H1 (cell line): ENCODE measurements at regions not wholly inside any gene's neighbourhood (a gene's known extent, or its start where the extent isn't known, plus 50 kb on each side); places are given as distances from the start of the nearest gene placed in this dataset.

Experiments
- CTCF ChIA-PET: fragments of 300-600 bp; sonication (Branson Sonifier 250); formaldehyde crosslinking; loops from one replicate; lab custom pipeline; 2021; ENCODE audit not compliant: partially characterized antibody; lab: Charles Lee
- POLR2A ChIA-PET: fragments of 300-600 bp; sonication (Branson Sonifier 250); formaldehyde crosslinking; loops from one replicate; lab custom pipeline; 2021; ENCODE audit warnings: inconsistent platforms; ENCODE audit not compliant: partially characterized antibody; lab: Charles Lee
- DNase-seq, 2 experiments: peaks; one replicate each; pipeline versions ENCODE4 v3.0.0 to v3.0.0-alpha.2; 2010 to 2022; ENCODE audit warnings: low spot score in 2 of 2, low read depth in 1 of 2, mixed read lengths in 1 of 2
- FAIRE-seq: peaks from 2 replicates; lab custom pipeline; 2011; peaks lifted over from hg19 to GRCh38; lab: Jason Lieb, UNC
- H2AFZ ChIP-seq: 2 replicates; pipeline ENCODE4 v1.8.1; 2012; ENCODE audit warnings: low read length, inconsistent platforms
- H2AK5ac ChIP-seq: 2 replicates; pipeline ENCODE4 v1.6.1; 2013; ENCODE audit warnings: low read depth, low read length
- H2BK120ac ChIP-seq: replicated peaks from 2 replicates; pipeline ENCODE3; 2013; ENCODE audit warnings: low read depth, low read length, inconsistent platforms
- H2BK12ac ChIP-seq: 2 replicates; pipeline ENCODE4 v1.6.1; 2013; ENCODE audit warnings: low read depth, low read length
- H2BK15ac ChIP-seq: 2 replicates; pipeline ENCODE4 v1.6.1; 2013; ENCODE audit warnings: low read length
- H2BK20ac ChIP-seq: 2 replicates; pipeline ENCODE4 v1.6.1; 2013; ENCODE audit warnings: low read length
- H2BK5ac ChIP-seq: 2 replicates; pipeline ENCODE4 v1.6.1; 2013; ENCODE audit warnings: low read depth, low read length
- H3K14ac ChIP-seq: 2 replicates; pipeline ENCODE4 v1.6.1; 2013; ENCODE audit warnings: inconsistent platforms; ENCODE audit not compliant: insufficient read length
- H3K18ac ChIP-seq: 2 replicates; pipeline ENCODE4 v1.6.1; 2013; ENCODE audit warnings: low read length; ENCODE audit errors: extremely low read depth
- H3K23ac ChIP-seq: 2 replicates; pipeline ENCODE4 v1.6.1; 2013; ENCODE audit warnings: inconsistent platforms; ENCODE audit not compliant: insufficient read length
- H3K23me2 ChIP-seq: 2 replicates; pipeline ENCODE4 v1.6.1; 2013; ENCODE audit warnings: low read depth, low read length
- H3K27ac ChIP-seq: 2 replicates; pipeline ENCODE4 v1.6.1; 2011; ENCODE audit warnings: low read depth, low read length, inconsistent platforms
- H3K27me3 ChIP-seq, 4 experiments: replicated peaks in 1 of 4; 1 replicate in 1 of 4; 2 replicates in 3 of 4; pipeline versions ENCODE4 v1.6.1 to v1.8.1; 2011 to 2013; ENCODE audit warnings: low read length in 3 of 4, mild to moderate bottlenecking in 3 of 4, inconsistent platforms in 2 of 4, mixed read lengths in 2 of 4, moderate library complexity in 1 of 4; ENCODE audit not compliant: control insufficient read depth in 3 of 4, insufficient read depth in 3 of 4; ENCODE audit errors: extremely low read depth in 1 of 4
- H3K36me3 ChIP-seq, 4 experiments: 2 replicates each; pipeline versions ENCODE4 v1.6.1 to v1.8.1; 2011 to 2013; ENCODE audit warnings: mild to moderate bottlenecking in 4 of 4, low read length in 3 of 4, moderate library complexity in 2 of 4, control low read depth in 1 of 4, inconsistent platforms in 1 of 4; ENCODE audit not compliant: insufficient read depth in 4 of 4, control insufficient read depth in 2 of 4
- H3K4ac ChIP-seq: replicated peaks from 2 replicates; pipeline ENCODE3; 2013; ENCODE audit warnings: low read length, low read depth, mixed read lengths, inconsistent platforms; ENCODE audit not compliant: insufficient read length
- H3K4me1 ChIP-seq, 4 experiments: replicated peaks in 1 of 4; 1 replicate in 1 of 4; 2 replicates in 3 of 4; pipeline versions ENCODE4 v1.6.1 to v1.8.1; 2011 to 2013; ENCODE audit warnings: low read length in 3 of 4, inconsistent platforms in 2 of 4, mixed read lengths in 1 of 4; ENCODE audit not compliant: insufficient read depth in 4 of 4, control insufficient read depth in 3 of 4
- H3K4me2 ChIP-seq, 2 experiments: 2 replicates each; pipeline versions ENCODE4 v1.6.1 to v1.8.1; 2011 to 2013; ENCODE audit warnings: low read depth in 2 of 2, low read length in 2 of 2, control low read depth in 1 of 2, inconsistent platforms in 1 of 2, mild to moderate bottlenecking in 1 of 2; ENCODE audit not compliant: insufficient read depth in 1 of 2
- H3K4me3 ChIP-seq, 4 experiments: fragments of 200-600, 300-600 bp in 1 of 4; sonication (generic), shearing (Covaris generic), sonication (Bioruptor Twin) in 1 of 4; 2 replicates each; pipeline versions ENCODE4 v1.5.1 to v1.8.1; 2011 to 2016; ENCODE audit warnings: low read length in 4 of 4, low read depth in 3 of 4, control low read depth in 2 of 4, inconsistent platforms in 2 of 4, mild to moderate bottlenecking in 2 of 4, mixed read lengths in 1 of 4, moderate library complexity in 1 of 4; ENCODE audit not compliant: insufficient read depth in 2 of 4; ENCODE audit errors: extremely low read depth in 1 of 4
- H3K56ac ChIP-seq: replicated peaks from 2 replicates; pipeline ENCODE3; 2013; ENCODE audit warnings: low read depth, mild to moderate bottlenecking, mixed read lengths, low read length, inconsistent platforms; ENCODE audit not compliant: insufficient read length
- H3K79me1 ChIP-seq: 2 replicates; pipeline ENCODE4 v1.6.1; 2013; ENCODE audit warnings: low read depth, low read length, control low read depth
- H3K79me2 ChIP-seq, 2 experiments: 2 replicates each; pipeline versions ENCODE4 v1.6.1 to v1.8.1; 2012 to 2013; ENCODE audit warnings: low read length in 2 of 2, mild to moderate bottlenecking in 2 of 2, inconsistent platforms in 1 of 2; ENCODE audit not compliant: insufficient read depth in 2 of 2, control insufficient read depth in 1 of 2
- H3K9ac ChIP-seq, 4 experiments: replicated peaks in 1 of 4; 1 replicate in 1 of 4; 2 replicates in 3 of 4; pipeline versions ENCODE4 v1.6.1 to v1.8.1; 2011 to 2013; ENCODE audit warnings: low read depth in 3 of 4, low read length in 3 of 4, control low read depth in 2 of 4, mild to moderate bottlenecking in 2 of 4, moderate library complexity in 2 of 4, inconsistent platforms in 1 of 4; ENCODE audit errors: extremely low read depth in 1 of 4
- H3K9me3 ChIP-seq, 2 experiments: 2 replicates each; pipeline versions ENCODE4 v1.6.1 to v1.8.1; 2012 to 2013; ENCODE audit warnings: mild to moderate bottlenecking in 2 of 2, moderate library complexity in 2 of 2, control low read depth in 1 of 2, inconsistent platforms in 1 of 2, low read depth in 1 of 2, low read length in 1 of 2, mixed read lengths in 1 of 2; ENCODE audit not compliant: insufficient read depth in 2 of 2
- H4K20me1 ChIP-seq, 2 experiments: replicated peaks in 1 of 2; 2 replicates each; pipeline versions ENCODE3 to v1.8.1; 2011 to 2013; ENCODE audit warnings: inconsistent platforms in 2 of 2, low read length in 2 of 2, mild to moderate bottlenecking in 1 of 2; ENCODE audit not compliant: insufficient read depth in 2 of 2, control insufficient read depth in 1 of 2
- H4K5ac ChIP-seq: 2 replicates; pipeline ENCODE4 v1.6.1; 2013; ENCODE audit warnings: low read length, low read depth, mixed read lengths, inconsistent platforms; ENCODE audit not compliant: insufficient read length
- H4K8ac ChIP-seq: 2 replicates; pipeline ENCODE4 v1.8.0; 2013; ENCODE audit warnings: mild to moderate bottlenecking, moderate library complexity, low read length, inconsistent platforms; ENCODE audit not compliant: insufficient read depth; ENCODE audit errors: extremely low read depth
- H4K91ac ChIP-seq: replicated peaks from 2 replicates; pipeline ENCODE3; 2013; ENCODE audit warnings: low read length, mixed read lengths, inconsistent platforms; ENCODE audit not compliant: insufficient read length
- HDAC6 ChIP-seq: IDR thresholded peaks from one replicate; pipeline ENCODE4 v1.7.1; 2012; ENCODE audit warnings: low read depth, mild to moderate bottlenecking, inconsistent platforms, low read length, moderate library complexity
- MAFK ChIP-seq: IDR thresholded peaks from 2 replicates; pipeline ENCODE4 v1.6.1; 2012; ENCODE audit warnings: low read depth, mild to moderate bottlenecking, improper control_type of control experiment, low read length
- SIRT6 ChIP-seq: IDR thresholded peaks from one replicate; pipeline ENCODE4 v1.7.1; 2012; ENCODE audit warnings: low read length, inconsistent platforms
- WGBS, 2 experiments: shearing (Covaris generic) in 1 of 2; methylation state at CpG; one replicate each; pipeline versions ENCODE4 v1.1.6 to v1.1.7; 2013 to 2015; ENCODE audit warnings: low lambda C conversion rate in 2 of 2, mixed read lengths in 2 of 2, inconsistent platforms in 1 of 2, low coverage in 1 of 2, missing lambda C conversion rate in 1 of 2; ENCODE audit not compliant: insufficient replicate concordance in 2 of 2, insufficient coverage in 1 of 2, insufficient read length in 1 of 2; ENCODE audit errors: extremely low coverage in 1 of 2, missing lambda C conversion rate in 1 of 2; 5-methylcytosine and 5-hydroxymethylcytosine counted together

- H3K18ac ChIP-seq, result no peak overlapping the region
- H3K27ac ChIP-seq, result no peak overlapping the region
- CTCF ChIA-PET, result interaction anchor here (1.0 kb wide), 1 partner anchor 283 kb away, joined by 3 read pairs; no protein-coding TSS in a partner anchor
- no peak for FAIRE-seq
- H3K56ac ChIP-seq, result no peak overlapping the region
- H4K91ac ChIP-seq, result no peak overlapping the region
- H3K36me3 ChIP-seq, result no peaks in the 10 kb centered on the region
- H2AFZ ChIP-seq, result no peak overlapping the region
- no peaks in the 10 kb centered on the region for H3K23me2 ChIP-seq
- H3K27me3 ChIP-seq, result no peaks in the 10 kb centered on the region
- no peak overlapping the region for H3K23ac ChIP-seq
- H3K14ac ChIP-seq, result no peak overlapping the region
- POLR2A ChIA-PET, result no interaction called here
- no peak overlapping the region for H4K5ac ChIP-seq
- H2BK5ac ChIP-seq, result no peak overlapping the region
- H3K4me2 ChIP-seq, result no peak overlapping the region
- no peaks in the 10 kb centered on the region for H3K79me1 ChIP-seq
- 95% methylated on average over 6 of the region's 6 CpGs; no CpG with 5 or more reads in 1 of the 2 experiments for WGBS, 2 experiments
- H2BK120ac ChIP-seq, result no peak overlapping the region
- H2BK12ac ChIP-seq, result no peak overlapping the region
- H3K9me3 ChIP-seq, result peaks cover 6 to 7% of the 10 kb centered on the region in 2 experiments; a peak in 1 of 4 replicates
- no peaks in the 10 kb centered on the region for H3K79me2 ChIP-seq
- TF ChIP-seq HDAC6 (no peak), SIRT6 (no peak), MAFK (no peak)
- no peak overlapping the region for H2BK15ac ChIP-seq
- H3K4me1 ChIP-seq, result peaks cover 0 to 2% (median 0%) of the 10 kb centered on the region in 4 experiments; a peak in 1 of 7 replicates
- H2BK20ac ChIP-seq, result no peak overlapping the region
- H3K9ac ChIP-seq, result no peak overlapping the region
- H4K20me1 ChIP-seq, result no peaks in the 10 kb centered on the region
- no peak overlapping the region for H3K4me3 ChIP-seq
- no peak for DNase-seq
- H2AK5ac ChIP-seq, result no peak overlapping the region
- no peak overlapping the region for H3K4ac ChIP-seq
- H4K8ac ChIP-seq, result no peak overlapping the region
Measured at GRCh38 chr2:147017951-147018645, 826.7 kb upstream of the ACVR2A start.
